GM21528 (cell line): ENCODE measurements at regions not wholly inside any gene's neighbourhood (a gene's known extent, or its start where the extent isn't known, plus 50 kb on each side); places are given as distances from the start of the nearest gene placed in this dataset.
A peak's percentile ranks its signal among the peaks of the same experiment; 100 is the strongest.

Source experiments
- ATAC-seq: cut with Tn5 transposase; IDR thresholded peaks from one replicate; pipeline ENCODE4 v1.9.1; 2021; ENCODE audit warnings: mild to moderate bottlenecking, moderate library complexity; ENCODE audit not compliant: unreplicated experiment, low FRiP score

GRCh38 chr2:111219285-111219684 is 98.6 kb downstream of the BCL2L11 start:
- ATAC-seq: peak; percentile 89

- no peak for ATAC-seq
These were observed 99.2 kb downstream of the BCL2L11 start for GRCh38 chr2:111219734-111220505.

GRCh38 chr2:111220962-111221361 is 100.2 kb downstream of the BCL2L11 start:
- ATAC-seq: no peak

- ATAC-seq: no peak
These were observed 101.0 kb downstream of the BCL2L11 start for GRCh38 chr2:111221701-111222100.

GRCh38 chr2:111222204-111222866 is 101.6 kb downstream of the BCL2L11 start:
- ATAC-seq: no peak

- no peak for ATAC-seq
These were observed 105.1 kb downstream of the BCL2L11 start for GRCh38 chr2:111225856-111226255.

- ATAC-seq: no peak
These were observed 106.4 kb downstream of the BCL2L11 start for GRCh38 chr2:111226876-111227700.

GRCh38 chr2:111227716-111228141 is 107.0 kb downstream of the BCL2L11 start:
- ATAC-seq: no peak

- ATAC-seq: no peak
These were observed 111.0 kb downstream of the BCL2L11 start for GRCh38 chr2:111231532-111232252.

GRCh38 chr2:111235192-111236015 is 114.7 kb downstream of the BCL2L11 start:
- ATAC-seq: no peak

GRCh38 chr2:111236025-111236424 is 115.3 kb downstream of the BCL2L11 start:
- no peak for ATAC-seq

- ATAC-seq: no peak
These were observed 117.6 kb downstream of the BCL2L11 start for GRCh38 chr2:111238296-111238695.

- ATAC-seq: peak; percentile 60
These were observed 118.4 kb downstream of the BCL2L11 start for GRCh38 chr2:111239107-111239506.

GRCh38 chr2:111239581-111240249 is 119.0 kb downstream of the BCL2L11 start:
- no peak for ATAC-seq

- ATAC-seq: no peak
These were observed 122.6 kb downstream of the BCL2L11 start for GRCh38 chr2:111243295-111243694.

GRCh38 chr2:111244864-111245263 is 124.2 kb downstream of the BCL2L11 start:
- no peak for ATAC-seq

GRCh38 chr2:111246620-111247061 is 125.9 kb downstream of the BCL2L11 start:
- ATAC-seq: no peak

- no peak for ATAC-seq
These were observed 126.8 kb downstream of the BCL2L11 start for GRCh38 chr2:111247491-111247890.

- ATAC-seq: no peak
These were observed 129.1 kb downstream of the BCL2L11 start for GRCh38 chr2:111249806-111250205.
